GM19240 (cell line): ENCODE measurements at regions not wholly inside any gene's neighbourhood (a gene's known extent, or its start where the extent isn't known, plus 50 kb on each side); places are given as distances from the start of the nearest gene placed in this dataset.

Experiments
- DNase-seq: peaks from one replicate; pipeline ENCODE4 v3.0.0; 2011; ENCODE audit warnings: low spot score; ENCODE audit not compliant: insufficient read length

GRCh38 chr5:155290937-155291336 lies 277.4 kb downstream of the KIF4B start:
- no peak for DNase-seq

GRCh38 chr5:155293605-155294178 lies 280.1 kb downstream of the KIF4B start:
- no peak for DNase-seq

GRCh38 chr5:155295111-155295510 lies 281.6 kb downstream of the KIF4B start:
- DNase-seq, result no peak

GRCh38 chr5:155299386-155300005 lies 285.9 kb downstream of the KIF4B start:
- no peak for DNase-seq

- DNase-seq, result no peak
These were observed 289.6 kb downstream of the KIF4B start for GRCh38 chr5:155303120-155303519.

- no peak for DNase-seq
These were observed 293.7 kb downstream of the KIF4B start for GRCh38 chr5:155307229-155307628.

GRCh38 chr5:155308289-155308688 lies 294.7 kb downstream of the KIF4B start:
- no peak for DNase-seq

- no peak for DNase-seq
These were observed 295.6 kb downstream of the KIF4B start for GRCh38 chr5:155309021-155309746.

- no peak for DNase-seq
These were observed 298.2 kb downstream of the KIF4B start for GRCh38 chr5:155311721-155312120.

GRCh38 chr5:155313518-155313917 lies 300.0 kb downstream of the KIF4B start:
- no peak for DNase-seq

- no peak for DNase-seq
These were observed 302.6 kb downstream of the KIF4B start for GRCh38 chr5:155316070-155316714.

GRCh38 chr5:155332618-155333017 lies 319.1 kb downstream of the KIF4B start:
- DNase-seq, result no peak

GRCh38 chr5:155342956-155343355 lies 329.4 kb downstream of the KIF4B start:
- no peak for DNase-seq

- DNase-seq, result no peak
These were observed 329.9 kb downstream of the KIF4B start for GRCh38 chr5:155343468-155343867.

- DNase-seq, result no peak
These were observed 339.7 kb downstream of the KIF4B start for GRCh38 chr5:155353231-155353630.

GRCh38 chr5:155366096-155366495 lies 352.5 kb downstream of the KIF4B start:
- DNase-seq, result no peak

- no peak for DNase-seq
These were observed 354.3 kb downstream of the KIF4B start for GRCh38 chr5:155367841-155368240.

- DNase-seq, result no peak
These were observed 354.9 kb downstream of the KIF4B start for GRCh38 chr5:155368490-155368889.

GRCh38 chr5:155380480-155380879 lies 366.9 kb downstream of the KIF4B start:
- DNase-seq, result no peak

GRCh38 chr5:155381654-155382053 lies 368.1 kb downstream of the KIF4B start:
- DNase-seq, result no peak

- DNase-seq, result no peak
These were observed 375.9 kb downstream of the KIF4B start for GRCh38 chr5:155389498-155389897.

- DNase-seq, result no peak
These were observed 381.2 kb downstream of the KIF4B start for GRCh38 chr5:155394727-155395126.
